ENCODE measurements at regions not wholly inside any gene's neighbourhood (a gene's known extent, or its start where the extent isn't known, plus 50 kb on each side); places are given as distances from the start of the nearest gene placed in this dataset.
A peak's percentile ranks its signal among the peaks of the same experiment; 100 is the strongest.

- Histone ChIP-seq H3K27me3 (peaks cover 0 to 70% of the 10 kb centered on the region in 2 donors), H3K9me3 (no peaks in the 10 kb centered on the region), H3K36me3 (no peaks in the 10 kb centered on the region), H3K27ac (no peak overlapping the region), H3K4me1 (peaks cover 0 to 21% (median 0%) of the 10 kb centered on the region in 4 donors), H3K4me3 (peak overlapping the region in 2 of 4 donors; percentile 11 to 46)
- DNase-seq (ENCODE audit: low spot score in 2 of 2), result no peak
- TF ChIP-seq CTCF (IDR thresholded peaks at IDR 0.05) (no peak), POLR2A (IDR thresholded peaks at IDR 0.05) (no peak), EP300 (IDR thresholded peaks at IDR 0.05) (no peak)
- WGBS, 2 donors, result 2% methylated on average over 44 of the region's 89 CpGs
Observed at GRCh38 chr15:77819851-77820728, 187.4 kb upstream of the LINGO1 start.

GRCh38 chr15:77819048-77819850 is 186.5 kb upstream of the LINGO1 start:
- Histone ChIP-seq H3K27me3 (peaks cover 0 to 76% of the 10 kb centered on the region in 2 donors), H3K4me3 (peak overlapping the region in 3 of 4 donors; percentile 11 to 46 (median 26)), H3K36me3 (no peaks in the 10 kb centered on the region), H3K4me1 (peaks cover 0 to 21% (median 0%) of the 10 kb centered on the region in 4 donors), H3K9me3 (no peaks in the 10 kb centered on the region), H3K27ac (no peak overlapping the region)
- TF ChIP-seq POLR2A (IDR thresholded peaks at IDR 0.05), result no peak
- TF ChIP-seq CTCF (IDR thresholded peaks at IDR 0.05), result no peak
- TF ChIP-seq EP300 (IDR thresholded peaks at IDR 0.05), result no peak
- DNase-seq (ENCODE audit: low spot score in 2 of 2), result no peak
- WGBS, 2 donors, result 0% methylated on average over 2 to 32 of the region's 120 CpGs

- Histone ChIP-seq H3K4me3 (peak overlapping the region in 1 of 4 donors; percentile 46), H3K27ac (no peak overlapping the region), H3K36me3 (no peaks in the 10 kb centered on the region), H3K4me1 (peaks cover 0 to 21% (median 0%) of the 10 kb centered on the region in 4 donors), H3K9me3 (no peaks in the 10 kb centered on the region), H3K27me3 (peaks cover 0 to 76% of the 10 kb centered on the region in 2 donors)
- no peak for DNase-seq (ENCODE audit: low spot score in 2 of 2)
- TF ChIP-seq CTCF (IDR thresholded peaks at IDR 0.05) (no peak), EP300 (IDR thresholded peaks at IDR 0.05) (no peak), POLR2A (IDR thresholded peaks at IDR 0.05) (no peak)
- 8 to 19% methylated on average over 21 to 35 of the region's 50 CpGs for WGBS, 2 donors
Observed at GRCh38 chr15:77818484-77819047, 185.9 kb upstream of the LINGO1 start.

- Histone ChIP-seq H3K36me3 (no peaks in the 10 kb centered on the region), H3K4me1 (peaks cover 0 to 21% (median 0%) of the 10 kb centered on the region in 4 donors), H3K27ac (no peak overlapping the region), H3K27me3 (peaks cover 0 to 73% of the 10 kb centered on the region in 2 donors), H3K4me3 (no peak overlapping the region), H3K9me3 (no peaks in the 10 kb centered on the region)
- no peak for DNase-seq (ENCODE audit: low spot score in 2 of 2)
- WGBS, 2 donors, result 68 to 85% methylated on average over 9 of the region's 9 CpGs
- TF ChIP-seq CTCF (IDR thresholded peaks at IDR 0.05), result no peak
- no peak for TF ChIP-seq POLR2A (IDR thresholded peaks at IDR 0.05)
- no peak for TF ChIP-seq EP300 (IDR thresholded peaks at IDR 0.05)
Observed at GRCh38 chr15:77817434-77817833, 184.7 kb upstream of the LINGO1 start.

Data from tibial nerve (tissue), 4 donors.